Mammary epithelial cell (primary cell): ENCODE measurements at regions not wholly inside any gene's neighbourhood (a gene's known extent, or its start where the extent isn't known, plus 50 kb on each side); places are given as distances from the start of the nearest gene placed in this dataset.

Experiments
- EZH2 ChIP-seq: IDR thresholded peaks from 2 replicates; pipeline ENCODE4 v1.6.1; 2012; ENCODE audit warnings: low read length, inconsistent platforms, borderline replicate concordance
- TF ChIP-seq, protein P1 (sequence below), 2 donors: IDR thresholded peaks in 1 of 2; conservative IDR thresholded peaks in 1 of 2; 2 replicates each; pipeline ENCODE4 v1.5.1; 2011 to 2012; ENCODE audit warnings: inconsistent platforms in 2 of 2, low read length in 2 of 2, mild to moderate bottlenecking in 2 of 2, control low read depth in 1 of 2, low read depth in 1 of 2; ENCODE audit not compliant: insufficient read depth in 1 of 2; ENCODE audit errors: extremely low read depth in 1 of 2

DNA sequence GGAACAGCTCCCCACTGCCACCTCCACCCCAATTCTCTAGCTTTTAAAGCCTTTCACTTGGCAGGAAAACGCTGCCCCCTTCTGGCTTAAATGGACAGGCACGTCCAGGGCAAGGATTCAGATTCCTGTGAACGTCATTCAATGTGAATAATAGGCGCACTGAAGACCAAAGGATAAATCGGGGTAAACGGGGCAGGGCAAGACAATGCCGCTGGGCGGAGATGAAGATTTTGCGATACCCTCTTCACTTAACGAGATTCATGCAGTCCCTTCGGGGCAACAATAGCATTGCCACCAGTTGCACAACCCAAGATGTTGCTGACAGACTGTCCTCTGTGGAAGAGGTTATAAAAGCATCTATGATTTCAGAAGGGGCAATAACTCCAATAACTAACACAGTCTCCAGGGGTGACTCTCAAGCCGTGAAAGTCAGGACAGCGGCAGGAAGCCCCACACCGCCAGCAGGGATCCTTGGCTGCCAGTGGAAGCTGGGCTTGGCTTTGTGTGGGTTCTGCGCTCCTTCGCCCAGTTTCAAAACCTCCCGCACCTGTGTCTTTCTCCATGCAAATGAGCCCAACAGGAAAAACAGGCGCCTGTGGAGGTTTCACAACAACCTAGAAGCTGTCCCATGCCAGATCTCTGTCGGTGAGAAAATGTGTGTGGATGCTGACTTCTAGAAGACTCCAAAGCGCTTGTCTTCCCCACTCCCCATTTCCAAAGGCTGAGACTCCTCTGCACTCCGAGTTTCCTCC, 291.8 kb downstream of the BMP7 start:
- TF ChIP-seq, protein P1, sequence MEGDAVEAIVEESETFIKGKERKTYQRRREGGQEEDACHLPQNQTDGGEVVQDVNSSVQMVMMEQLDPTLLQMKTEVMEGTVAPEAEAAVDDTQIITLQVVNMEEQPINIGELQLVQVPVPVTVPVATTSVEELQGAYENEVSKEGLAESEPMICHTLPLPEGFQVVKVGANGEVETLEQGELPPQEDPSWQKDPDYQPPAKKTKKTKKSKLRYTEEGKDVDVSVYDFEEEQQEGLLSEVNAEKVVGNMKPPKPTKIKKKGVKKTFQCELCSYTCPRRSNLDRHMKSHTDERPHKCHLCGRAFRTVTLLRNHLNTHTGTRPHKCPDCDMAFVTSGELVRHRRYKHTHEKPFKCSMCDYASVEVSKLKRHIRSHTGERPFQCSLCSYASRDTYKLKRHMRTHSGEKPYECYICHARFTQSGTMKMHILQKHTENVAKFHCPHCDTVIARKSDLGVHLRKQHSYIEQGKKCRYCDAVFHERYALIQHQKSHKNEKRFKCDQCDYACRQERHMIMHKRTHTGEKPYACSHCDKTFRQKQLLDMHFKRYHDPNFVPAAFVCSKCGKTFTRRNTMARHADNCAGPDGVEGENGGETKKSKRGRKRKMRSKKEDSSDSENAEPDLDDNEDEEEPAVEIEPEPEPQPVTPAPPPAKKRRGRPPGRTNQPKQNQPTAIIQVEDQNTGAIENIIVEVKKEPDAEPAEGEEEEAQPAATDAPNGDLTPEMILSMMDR (conservative IDR thresholded peaks at IDR 0.05 in 1 of 2, IDR thresholded peaks at IDR 0.05 in 1 of 2; ENCODE audit: extremely low read depth in 1 of 2, insufficient read depth in 1 of 2, low read depth in 1 of 2, low read length in 2 of 2), result peak; percentile 86
- peak; percentile 63 for TF ChIP-seq EZH2
